GM18498 (cell line): ENCODE measurements at regions not wholly inside any gene's neighbourhood (a gene's known extent, or its start where the extent isn't known, plus 50 kb on each side); places are given as distances from the start of the nearest gene placed in this dataset.
"Not testable (repeated sequence)": the region's sequence is repeated elsewhere in the genome, so short reads cannot be mapped to it uniquely, and the experiment has no call there.

Experiments used
- ATAC-seq: cut with Tn5 transposase; IDR thresholded peaks from one replicate; pipeline ENCODE4 v1.9.1; 2021; ENCODE audit warnings: mild to moderate bottlenecking, moderate library complexity; ENCODE audit not compliant: unreplicated experiment

DNA sequence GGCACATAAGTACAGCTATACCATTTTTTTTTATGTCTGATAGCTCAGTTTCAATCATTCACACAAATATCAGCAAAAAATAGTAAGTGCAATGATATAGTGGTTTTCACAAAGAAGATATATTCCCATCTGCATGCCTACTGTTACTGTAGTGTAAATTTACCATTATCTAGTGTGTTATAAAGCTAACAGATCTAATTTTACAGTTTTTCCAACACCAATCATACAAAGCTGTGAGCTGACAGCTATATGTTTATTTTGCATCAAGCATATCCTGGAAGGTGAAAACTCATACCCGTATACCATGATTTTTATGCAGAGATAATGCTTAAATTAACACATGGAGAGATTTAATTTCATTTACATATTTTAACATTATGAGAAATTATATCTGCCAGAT, 89.9 kb upstream of the HAPLN1 start:
- ATAC-seq = no peak

DNA sequence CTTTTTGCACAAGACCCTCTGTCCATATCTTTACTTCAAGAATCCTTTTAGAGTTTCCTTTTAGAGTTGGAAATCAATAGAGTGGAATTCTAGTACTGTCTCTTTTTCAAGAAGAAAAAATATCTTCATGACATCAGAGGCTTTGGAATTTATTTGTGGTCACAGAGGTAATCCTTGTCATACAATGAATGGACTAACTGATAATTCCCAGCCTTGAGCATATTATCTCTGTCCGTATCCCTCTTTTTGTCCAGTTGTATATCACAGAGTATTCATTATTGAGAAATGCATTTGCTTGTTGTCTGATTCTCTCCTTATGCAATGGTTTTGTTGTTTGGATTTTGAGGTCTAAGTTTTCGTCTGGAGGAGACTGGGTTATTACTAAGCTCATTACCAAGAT, 82.0 kb upstream of the HAPLN1 start:
- ATAC-seq = no peak

- no peak for ATAC-seq
Observed at GRCh38 chr5:83800201-83800600, 79.5 kb upstream of the HAPLN1 start.

DNA sequence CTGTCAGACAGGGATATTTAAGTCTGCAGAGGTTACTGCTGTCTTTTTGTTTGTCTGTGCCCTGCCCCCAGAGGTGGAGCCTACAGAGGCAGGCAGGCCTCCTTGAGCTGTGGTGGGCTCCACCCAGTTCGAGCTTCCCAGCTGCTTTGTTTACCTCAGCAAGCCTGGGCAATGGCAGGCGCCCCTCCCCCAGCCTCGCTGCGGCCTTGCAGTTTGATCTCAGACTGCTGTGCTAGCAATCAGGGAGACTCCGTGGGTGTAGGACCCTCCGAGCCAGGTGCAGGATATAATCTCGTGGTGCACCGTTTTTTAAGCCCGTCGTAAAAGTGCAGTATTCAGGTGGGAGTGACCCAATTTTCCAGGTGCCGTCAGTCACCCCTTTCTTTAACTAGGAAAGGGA, 78.4 kb upstream of the HAPLN1 start:
- not testable (repeated sequence) for ATAC-seq

DNA sequence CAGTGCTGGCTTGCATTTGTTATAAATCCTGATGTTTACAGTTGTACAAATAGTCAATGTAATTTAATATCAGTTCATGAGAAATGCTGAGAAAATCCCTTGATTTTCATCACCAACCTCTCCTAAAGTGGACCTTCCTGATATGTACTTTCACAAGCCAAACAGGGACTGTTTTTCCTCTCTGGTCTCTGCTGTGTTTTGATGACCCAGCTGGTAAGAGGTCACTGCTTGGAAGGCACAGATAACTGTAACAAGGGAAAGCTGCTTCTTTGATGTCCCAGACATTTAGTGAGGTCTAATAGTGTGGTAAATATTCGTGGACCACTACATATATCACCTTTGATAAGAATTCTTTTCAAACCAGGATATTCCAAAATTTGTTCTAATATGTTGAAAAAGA, 68.7 kb upstream of the HAPLN1 start:
- no peak for ATAC-seq

DNA sequence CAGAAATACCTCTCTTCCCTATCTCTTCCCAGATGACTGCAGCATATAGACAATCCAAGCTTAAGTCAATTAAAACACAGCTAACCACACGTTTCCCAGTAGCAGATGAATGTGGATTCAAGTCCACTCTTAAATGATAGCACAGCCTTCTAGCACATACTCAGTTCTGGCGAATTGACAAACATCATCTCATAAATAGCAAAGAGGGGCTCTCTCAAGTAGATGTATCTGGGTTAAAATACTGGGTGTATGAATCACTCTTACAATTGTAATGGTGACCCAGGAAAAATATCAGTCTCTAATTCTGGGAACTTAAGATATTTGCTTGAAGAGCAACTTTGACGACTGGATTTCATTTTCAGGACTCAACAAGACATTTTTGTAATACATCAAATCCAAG, 67.0 kb upstream of the HAPLN1 start:
- ATAC-seq = no peak

DNA sequence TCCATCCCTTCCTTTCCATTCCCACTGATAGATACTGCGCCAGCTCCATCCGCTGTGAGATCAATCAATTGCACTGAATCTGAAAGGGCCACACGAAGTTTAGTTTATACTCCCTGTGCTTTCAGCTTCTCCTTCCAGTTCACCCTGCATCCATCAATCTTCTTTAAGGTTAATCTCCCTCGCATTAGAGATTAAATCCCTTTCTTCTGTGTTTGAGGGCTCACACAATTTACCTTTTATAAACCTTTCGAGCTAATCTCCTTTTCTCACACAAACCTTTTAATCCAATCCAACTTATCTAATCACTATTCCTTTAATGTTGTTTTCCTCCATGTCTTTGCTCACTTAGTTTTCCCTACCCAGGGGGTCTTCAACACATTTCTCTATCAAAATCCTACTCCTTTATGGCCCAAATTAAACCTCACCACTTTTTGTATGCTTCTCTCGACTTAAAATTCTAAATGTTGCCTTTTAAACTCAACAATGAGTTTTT, 64.6 kb upstream of the HAPLN1 start:
- no peak for ATAC-seq

GRCh38 chr5:83780699-83781350, 60.2 kb upstream of the HAPLN1 start:
- ATAC-seq = no peak

DNA sequence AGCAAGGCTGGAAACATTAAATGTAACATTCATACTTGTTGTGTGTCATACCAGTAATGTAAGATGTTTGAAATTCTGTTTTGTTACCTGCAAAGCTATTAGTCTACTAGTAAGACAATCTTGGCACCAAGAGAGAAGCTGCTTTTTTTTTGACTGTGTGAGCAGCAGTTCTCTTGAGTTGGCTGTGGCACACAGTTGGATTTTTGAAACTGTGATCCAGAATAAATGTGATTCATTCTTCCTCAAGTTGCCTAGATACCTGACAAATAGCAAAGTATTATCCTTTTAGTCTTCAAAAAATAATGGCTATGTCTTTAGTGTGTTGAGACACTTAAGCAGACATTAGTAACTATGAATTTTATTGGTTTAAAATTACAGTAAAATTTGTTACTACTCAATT, 57.2 kb upstream of the HAPLN1 start:
- ATAC-seq = no peak

DNA sequence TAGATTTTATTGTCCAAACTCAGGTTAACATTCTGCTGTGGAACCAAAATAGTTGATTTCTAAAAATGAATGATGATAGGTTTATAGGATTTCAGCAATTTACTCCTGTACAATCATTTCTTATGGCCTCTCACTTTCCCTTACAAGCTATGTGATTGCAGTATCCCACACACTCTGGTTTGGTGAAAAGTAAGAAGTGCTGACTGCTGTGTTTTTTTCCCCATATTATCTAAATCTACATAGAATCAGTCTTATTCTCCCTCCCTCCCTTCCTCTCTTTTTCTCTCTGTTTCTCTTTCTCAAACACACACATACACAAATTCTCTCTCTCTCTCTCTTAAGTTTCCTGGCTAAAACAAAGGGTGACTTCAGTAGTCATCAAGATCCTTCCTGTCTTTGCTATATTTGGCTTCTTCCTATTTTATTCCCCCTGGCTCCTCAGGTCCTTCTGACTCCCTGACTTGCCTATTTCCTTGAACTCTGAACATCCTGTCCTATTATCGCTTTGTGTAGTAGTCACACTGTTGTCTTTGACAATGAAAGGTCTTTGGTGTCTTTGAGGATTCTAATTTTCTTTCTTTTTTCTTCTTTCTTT, 55.9 kb upstream of the HAPLN1 start:
- ATAC-seq = no peak
